NB4 (cell line): ENCODE measurements at regions not wholly inside any gene's neighbourhood (a gene's known extent, or its start where the extent isn't known, plus 50 kb on each side); places are given as distances from the start of the nearest gene placed in this dataset.

Experiments
- DNase-seq: peaks from one replicate; pipeline ENCODE4 v3.0.0; 2010; ENCODE audit warnings: low read depth
- H3K4me3 ChIP-seq: one replicate; pipeline ENCODE4 v1.5.1; 2011; ENCODE audit warnings: mild to moderate bottlenecking, low read depth, low read length, moderate library complexity
- MAX ChIP-seq: IDR thresholded peaks from 2 replicates; pipeline ENCODE4 v1.6.1; 2011; ENCODE audit warnings: low read depth, low read length
- MYC ChIP-seq: IDR thresholded peaks from 2 replicates; pipeline ENCODE4 v1.6.1; 2011; ENCODE audit warnings: low read depth, low read length
- POLR2A ChIP-seq: IDR thresholded peaks from 2 replicates; pipeline ENCODE4 v1.6.1; 2011; ENCODE audit warnings: mild to moderate bottlenecking; ENCODE audit not compliant: insufficient read length; ENCODE audit errors: extremely low read depth
- TF ChIP-seq, protein P1 (sequence below): IDR thresholded peaks from one replicate; pipeline ENCODE4 v1.5.1; 2012; ENCODE audit warnings: low read depth, low read length

GRCh38 chr10:125475815-125476214, 207.1 kb downstream of the TEX36 start:
- no peak overlapping the region for H3K4me3 ChIP-seq
- DNase-seq = no peak

DNA sequence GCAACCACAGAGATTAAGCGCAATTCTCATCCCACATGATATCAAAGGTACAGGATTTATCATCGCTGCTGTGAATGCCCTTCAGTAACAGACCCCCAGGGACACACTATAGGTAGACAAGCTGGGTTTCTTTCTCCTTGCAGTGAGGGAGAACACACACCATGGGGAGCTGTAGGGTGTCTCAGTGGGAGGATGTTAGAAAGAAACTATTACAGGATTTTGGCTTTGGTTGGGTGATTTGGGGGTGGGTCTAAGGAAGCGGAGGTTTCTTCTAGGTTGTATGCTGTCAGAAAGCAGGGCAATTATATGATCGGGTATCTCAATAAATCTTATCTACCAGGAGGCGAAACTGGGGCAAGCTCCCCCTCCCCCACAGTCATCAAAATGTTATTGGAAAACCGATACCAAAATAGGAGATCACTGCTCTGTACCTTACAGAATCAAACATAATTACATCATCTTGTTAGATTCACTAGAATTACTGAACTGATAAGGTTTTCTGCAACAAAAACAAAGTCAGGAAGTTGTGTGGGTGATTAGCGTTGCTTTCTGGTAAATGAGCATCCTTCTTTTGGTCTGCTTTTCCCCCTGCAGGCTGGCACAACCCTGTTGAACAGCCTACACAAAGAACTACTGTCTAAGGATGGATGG, 209.7 kb downstream of the TEX36 start:
- DNase-seq = no peak
- no peak overlapping the region for H3K4me3 ChIP-seq
- TF ChIP-seq MAX (no peak), MYC (no peak), POLR2A (no peak)
- TF ChIP-seq, protein P1, sequence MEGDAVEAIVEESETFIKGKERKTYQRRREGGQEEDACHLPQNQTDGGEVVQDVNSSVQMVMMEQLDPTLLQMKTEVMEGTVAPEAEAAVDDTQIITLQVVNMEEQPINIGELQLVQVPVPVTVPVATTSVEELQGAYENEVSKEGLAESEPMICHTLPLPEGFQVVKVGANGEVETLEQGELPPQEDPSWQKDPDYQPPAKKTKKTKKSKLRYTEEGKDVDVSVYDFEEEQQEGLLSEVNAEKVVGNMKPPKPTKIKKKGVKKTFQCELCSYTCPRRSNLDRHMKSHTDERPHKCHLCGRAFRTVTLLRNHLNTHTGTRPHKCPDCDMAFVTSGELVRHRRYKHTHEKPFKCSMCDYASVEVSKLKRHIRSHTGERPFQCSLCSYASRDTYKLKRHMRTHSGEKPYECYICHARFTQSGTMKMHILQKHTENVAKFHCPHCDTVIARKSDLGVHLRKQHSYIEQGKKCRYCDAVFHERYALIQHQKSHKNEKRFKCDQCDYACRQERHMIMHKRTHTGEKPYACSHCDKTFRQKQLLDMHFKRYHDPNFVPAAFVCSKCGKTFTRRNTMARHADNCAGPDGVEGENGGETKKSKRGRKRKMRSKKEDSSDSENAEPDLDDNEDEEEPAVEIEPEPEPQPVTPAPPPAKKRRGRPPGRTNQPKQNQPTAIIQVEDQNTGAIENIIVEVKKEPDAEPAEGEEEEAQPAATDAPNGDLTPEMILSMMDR = no peak

More at GRCh38 chr10:125475815-125476214, 207.1 kb downstream of the TEX36 start:
- no peak for TF ChIP-seq POLR2A
- TF ChIP-seq MYC = no peak
- TF ChIP-seq, protein P1 = no peak
- no peak for TF ChIP-seq MAX

GRCh38 chr10:125472010-125472607, 210.9 kb downstream of the TEX36 start:
- H3K4me3 ChIP-seq = no peak overlapping the region
- DNase-seq = no peak
- TF ChIP-seq, protein P1 = no peak
- TF ChIP-seq MYC (no peak), MAX (no peak), POLR2A (no peak)

GRCh38 chr10:125468278-125468677, 214.7 kb downstream of the TEX36 start:
- no peak for DNase-seq
- no peak overlapping the region for H3K4me3 ChIP-seq
- TF ChIP-seq MYC (no peak), MAX (no peak), POLR2A (no peak)
- TF ChIP-seq, protein P1 = no peak

- TF ChIP-seq, protein P1 = no peak
- no peak for TF ChIP-seq POLR2A
- TF ChIP-seq MYC = no peak
- no peak for TF ChIP-seq MAX
- no peak for DNase-seq
Measured at GRCh38 chr10:125466685-125467084, 216.3 kb downstream of the TEX36 start.

More at GRCh38 chr10:125466685-125467084, 216.3 kb downstream of the TEX36 start:
- no peak overlapping the region for H3K4me3 ChIP-seq
